ENCODE measurements at regions not wholly inside any gene's neighbourhood (a gene's known extent, or its start where the extent isn't known, plus 50 kb on each side); places are given as distances from the start of the nearest gene placed in this dataset.

GRCh38 chr1:66475940-66476339, 58.0 kb upstream of the SGIP1 start:
- Histone ChIP-seq H3K23me2 (ENCODE audit: low read depth, low read length) (no peaks in the 10 kb centered on the region), H2BK12ac (ENCODE audit: low read depth, low read length) (no peak overlapping the region), H3K56ac (replicated peaks; ENCODE audit: insufficient read length, low read depth, low read length) (no peak overlapping the region), H2BK20ac (ENCODE audit: low read length) (no peak overlapping the region), H3K27ac (ENCODE audit: low read depth, low read length) (no peak overlapping the region), H4K91ac (replicated peaks; ENCODE audit: insufficient read length, low read length) (no peak overlapping the region), H3K18ac (ENCODE audit: extremely low read depth, low read length) (no peak overlapping the region; the same call in 1 of the 2 replicates), H3K4me3 (ENCODE audit: extremely low read depth in 1 of 4, insufficient read depth in 2 of 4, low read depth in 3 of 4, low read length in 4 of 4) (no peak overlapping the region), H4K5ac (ENCODE audit: insufficient read length, low read depth, low read length) (no peak overlapping the region), H2BK120ac (replicated peaks; ENCODE audit: low read depth, low read length) (no peak overlapping the region), H3K9ac (replicated peaks in 1 of 4; ENCODE audit: extremely low read depth in 1 of 4, low read depth in 3 of 4, low read length in 3 of 4) (no peak overlapping the region), H2AFZ (ENCODE audit: low read length) (no peak overlapping the region), H3K4me1 (replicated peaks in 1 of 4; ENCODE audit: control insufficient read depth in 3 of 4, insufficient read depth in 4 of 4, low read length in 3 of 4) (no peaks in the 10 kb centered on the region), H3K14ac (ENCODE audit: insufficient read length) (no peak overlapping the region), H3K9me3 (ENCODE audit: insufficient read depth in 2 of 2, low read depth in 1 of 2, low read length in 1 of 2) (no peaks in the 10 kb centered on the region), H3K36me3 (ENCODE audit: control insufficient read depth in 2 of 4, insufficient read depth in 4 of 4, low read length in 3 of 4) (no peaks in the 10 kb centered on the region), H3K27me3 (replicated peaks in 1 of 4; ENCODE audit: control insufficient read depth in 3 of 4, extremely low read depth in 1 of 4, insufficient read depth in 3 of 4, low read length in 3 of 4) (no peaks in the 10 kb centered on the region), H3K4me2 (ENCODE audit: insufficient read depth in 1 of 2, low read depth in 2 of 2, low read length in 2 of 2) (no peak overlapping the region), H3K79me2 (ENCODE audit: control insufficient read depth in 1 of 2, insufficient read depth in 2 of 2, low read length in 2 of 2) (no peaks in the 10 kb centered on the region), H3K4ac (replicated peaks; ENCODE audit: insufficient read length, low read depth, low read length) (no peak overlapping the region), H3K79me1 (ENCODE audit: low read depth, low read length) (no peaks in the 10 kb centered on the region), H4K20me1 (replicated peaks in 1 of 2; ENCODE audit: control insufficient read depth in 1 of 2, insufficient read depth in 2 of 2, low read length in 2 of 2) (no peaks in the 10 kb centered on the region), H3K23ac (ENCODE audit: insufficient read length) (no peak overlapping the region), H2BK15ac (ENCODE audit: low read length) (no peak overlapping the region), H2AK5ac (ENCODE audit: low read depth, low read length) (no peak overlapping the region), H4K8ac (ENCODE audit: extremely low read depth, insufficient read depth, low read length) (no peak overlapping the region), H2BK5ac (ENCODE audit: low read depth, low read length) (no peak overlapping the region)
- WGBS, 2 experiments (ENCODE audit: extremely low coverage in 1 of 2, insufficient coverage in 1 of 2, insufficient read length in 1 of 2, insufficient replicate concordance in 2 of 2, low coverage in 1 of 2, low lambda C conversion rate in 2 of 2, missing lambda C conversion rate in 1 of 2): 69% methylated on average over 2 of the region's 2 CpGs; no CpG with 5 or more reads in 1 of the 2 experiments
- no peak for DNase-seq (ENCODE audit: low read depth in 1 of 2, low spot score in 2 of 2)
- TF ChIP-seq TBP (IDR thresholded peaks at IDR 0.05; ENCODE audit: low read depth, low read length): peak; percentile 18; the same call in 1 of the 2 replicates
- no peak for TF ChIP-seq KDM1A (IDR thresholded peaks at IDR 0.05; ENCODE audit: borderline replicate concordance, low read length)
- no peak for TF ChIP-seq CHD2 (IDR thresholded peaks at IDR 0.05; ENCODE audit: low read length)
- no peak for TF ChIP-seq TCF12 (IDR thresholded peaks at IDR 0.05; ENCODE audit: low read depth, low read length)
- TF ChIP-seq PHF8 (conservative IDR thresholded peaks at IDR 0.05; ENCODE audit: low read depth, low read length): no peak
- ChIA-PET POLR2A (ENCODE audit: partially characterized antibody) (no interaction called here), CTCF (ENCODE audit: partially characterized antibody) (interaction anchor here (1.0 to 3.4 kb wide), 4 partner anchors 20 to 224 kb away, joined by 3 to 14 read pairs (median 4); no protein-coding TSS in a partner anchor)
- FAIRE-seq: no peak

All from H1 (cell line).